ENCODE measurements at regions not wholly inside any gene's neighbourhood (a gene's known extent, or its start where the extent isn't known, plus 50 kb on each side); places are given as distances from the start of the nearest gene placed in this dataset.

GRCh38 chr7:47024991-47025390 is 556.9 kb downstream of the TNS3 start:
- no peaks in the 10 kb centered on the region for H3K27me3 ChIP-seq
- ATAC-seq (no peak), DNase-seq (no peak)
- no peak overlapping the region for H3K4me3 ChIP-seq
- intact Hi-C loops (cut with DNase I), result no loop called here
- H3K9me3 ChIP-seq, result peaks cover 0 to 7% (median 0%) of the 10 kb centered on the region in 12 donors
- peak overlapping the region in 2 of 12 donors; percentile 1 to 32 for H3K27ac ChIP-seq
- H3K36me3 ChIP-seq, result no peaks in the 10 kb centered on the region
- no peak for TF ChIP-seq CTCF (IDR thresholded peaks at IDR 0.05)
- TF ChIP-seq POLR2A (IDR thresholded peaks at IDR 0.05), result no peak
- WGBS, 4 donors, result 44 to 62% (median 59%) methylated on average over 4 of the region's 4 CpGs
- H3K4me1 ChIP-seq, result peaks cover 0 to 23% (median 8%) of the 10 kb centered on the region in 12 donors

- Histone ChIP-seq H3K4me3 (no peak overlapping the region), H3K27me3 (no peaks in the 10 kb centered on the region), H3K9me3 (peaks cover 0 to 9% (median 0%) of the 10 kb centered on the region in 12 donors), H3K4me1 (no peaks in the 10 kb centered on the region), H3K27ac (no peak overlapping the region), H3K36me3 (no peaks in the 10 kb centered on the region)
- WGBS, 4 donors, result 93 to 95% (median 94%) methylated on average over 1 of the region's 1 CpG
- intact Hi-C loops (cut with DNase I), result no loop called here
- TF ChIP-seq CTCF (IDR thresholded peaks at IDR 0.05), result no peak
- no peak for TF ChIP-seq POLR2A (IDR thresholded peaks at IDR 0.05)
- ATAC-seq (no peak), DNase-seq (no peak)
These were observed 573.5 kb downstream of the TNS3 start for GRCh38 chr7:47008461-47008860.

- no peak for ATAC-seq
- Histone ChIP-seq H3K36me3 (no peaks in the 10 kb centered on the region), H3K27me3 (no peaks in the 10 kb centered on the region), H3K4me3 (no peak overlapping the region), H3K9me3 (peaks cover 0 to 9% (median 0%) of the 10 kb centered on the region in 12 donors), H3K4me1 (no peaks in the 10 kb centered on the region), H3K27ac (no peak overlapping the region)
- intact Hi-C loops (cut with DNase I), result no loop called here
- TF ChIP-seq CTCF (IDR thresholded peaks at IDR 0.05) (no peak), POLR2A (IDR thresholded peaks at IDR 0.05) (no peak)
- no peak for DNase-seq
- 64 to 80% (median 73%) methylated on average over 5 of the region's 5 CpGs for WGBS, 4 donors
These were observed 574.4 kb downstream of the TNS3 start for GRCh38 chr7:47007471-47007870.

GRCh38 chr7:47000561-47000960 is 581.4 kb downstream of the TNS3 start:
- Histone ChIP-seq H3K4me1 (peaks cover 0 to 13% (median 0%) of the 10 kb centered on the region in 12 donors), H3K36me3 (no peaks in the 10 kb centered on the region), H3K4me3 (no peak overlapping the region), H3K27me3 (no peaks in the 10 kb centered on the region), H3K9me3 (no peaks in the 10 kb centered on the region), H3K27ac (no peak overlapping the region)
- ATAC-seq (no peak), DNase-seq (no peak)
- WGBS, 4 donors, result 84 to 94% (median 92%) methylated on average over 1 of the region's 1 CpG
- no peak for TF ChIP-seq CTCF (IDR thresholded peaks at IDR 0.05)
- no peak for TF ChIP-seq POLR2A (IDR thresholded peaks at IDR 0.05)
- intact Hi-C loops (cut with DNase I), result no loop called here

All from heart left ventricle (tissue), 16 donors.